C4-2B (cell line): ENCODE measurements at regions not wholly inside any gene's neighbourhood (a gene's known extent, or its start where the extent isn't known, plus 50 kb on each side); places are given as distances from the start of the nearest gene placed in this dataset.

Experiments used
- CTCF ChIP-seq: fragments of 450-650 bp; conservative IDR thresholded peaks from 2 replicates; pipeline ENCODE4 v1.5.1; 2017; ENCODE audit warnings: mild to moderate bottlenecking
- ZFX ChIP-seq: fragments of 450-650 bp; IDR thresholded peaks from 2 replicates; pipeline ENCODE4 v1.6.1; 2017

- TF ChIP-seq CTCF (no peak), ZFX (no peak)
Observed at GRCh38 chr19:31160336-31160926, 188.8 kb downstream of the TSHZ3 start.
